HL-60 (cell line): ENCODE measurements at regions not wholly inside any gene's neighbourhood (a gene's known extent, or its start where the extent isn't known, plus 50 kb on each side); places are given as distances from the start of the nearest gene placed in this dataset.

Experiments
- POLR2AphosphoS5 ChIP-seq: IDR thresholded peaks from 2 replicates; pipeline ENCODE4 v1.6.1; 2012; ENCODE audit warnings: low read depth
- TF ChIP-seq, protein P1 (sequence below): IDR thresholded peaks from one replicate; pipeline ENCODE4 v1.5.1; 2011; ENCODE audit warnings: low read length, control low read depth, inconsistent platforms; ENCODE audit not compliant: insufficient read depth

DNA sequence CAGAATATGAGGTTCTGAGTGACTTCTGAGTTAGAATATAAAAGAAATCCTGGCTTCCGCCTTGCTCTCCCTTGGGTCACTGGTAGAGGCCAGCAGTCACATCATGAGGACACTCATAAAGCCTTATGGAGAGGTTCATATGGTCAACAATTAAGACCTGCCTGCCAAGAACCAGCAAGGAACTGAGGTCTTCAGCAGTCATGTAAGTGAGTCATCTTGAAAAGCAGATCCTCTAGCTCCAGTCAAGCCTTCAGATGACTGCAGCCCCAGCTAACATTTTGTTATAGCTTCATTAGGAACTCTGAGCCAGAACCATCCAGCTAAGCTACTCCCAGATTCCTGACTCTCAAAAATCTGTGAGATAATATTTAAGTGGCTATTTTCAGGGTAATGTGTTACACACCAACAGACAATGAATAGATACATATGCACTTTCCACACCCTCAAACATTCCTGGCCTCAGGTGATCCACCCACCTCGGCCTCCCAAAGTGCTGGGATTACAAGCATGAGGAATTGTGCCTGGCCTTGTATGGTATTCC is 447.2 kb downstream of the SHQ1 start:
- TF ChIP-seq, protein P1, sequence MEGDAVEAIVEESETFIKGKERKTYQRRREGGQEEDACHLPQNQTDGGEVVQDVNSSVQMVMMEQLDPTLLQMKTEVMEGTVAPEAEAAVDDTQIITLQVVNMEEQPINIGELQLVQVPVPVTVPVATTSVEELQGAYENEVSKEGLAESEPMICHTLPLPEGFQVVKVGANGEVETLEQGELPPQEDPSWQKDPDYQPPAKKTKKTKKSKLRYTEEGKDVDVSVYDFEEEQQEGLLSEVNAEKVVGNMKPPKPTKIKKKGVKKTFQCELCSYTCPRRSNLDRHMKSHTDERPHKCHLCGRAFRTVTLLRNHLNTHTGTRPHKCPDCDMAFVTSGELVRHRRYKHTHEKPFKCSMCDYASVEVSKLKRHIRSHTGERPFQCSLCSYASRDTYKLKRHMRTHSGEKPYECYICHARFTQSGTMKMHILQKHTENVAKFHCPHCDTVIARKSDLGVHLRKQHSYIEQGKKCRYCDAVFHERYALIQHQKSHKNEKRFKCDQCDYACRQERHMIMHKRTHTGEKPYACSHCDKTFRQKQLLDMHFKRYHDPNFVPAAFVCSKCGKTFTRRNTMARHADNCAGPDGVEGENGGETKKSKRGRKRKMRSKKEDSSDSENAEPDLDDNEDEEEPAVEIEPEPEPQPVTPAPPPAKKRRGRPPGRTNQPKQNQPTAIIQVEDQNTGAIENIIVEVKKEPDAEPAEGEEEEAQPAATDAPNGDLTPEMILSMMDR, result no peak
- no peak for TF ChIP-seq POLR2AphosphoS5
